Chondrocyte (in vitro differentiated cells): ENCODE measurements at regions not wholly inside any gene's neighbourhood (a gene's known extent, or its start where the extent isn't known, plus 50 kb on each side); places are given as distances from the start of the nearest gene placed in this dataset.

Source experiments
- DNase-seq: peaks from one replicate; pipeline ENCODE4 v3.0.0; 2021; ENCODE audit warnings: mixed read lengths, low spot score
- H3K27ac Mint-ChIP-seq: one replicate; pipeline ENCODE4 v1.8.0; 2021; ENCODE audit warnings: mild to moderate bottlenecking, moderate library complexity, mixed read lengths; ENCODE audit not compliant: unreplicated experiment
- H3K27me3 Mint-ChIP-seq: 2 replicates; pipeline ENCODE4 v1.8.0; 2021; ENCODE audit warnings: low read depth, mixed read lengths
- H3K36me3 Mint-ChIP-seq: 2 replicates; pipeline ENCODE4 v1.8.0; 2021; ENCODE audit warnings: low read depth, mixed read lengths
- H3K4me1 Mint-ChIP-seq: 2 replicates; pipeline ENCODE4 v1.8.0; 2021; ENCODE audit warnings: low read depth, mild to moderate bottlenecking, mixed read lengths
- H3K4me3 Mint-ChIP-seq: one replicate; pipeline ENCODE4 v1.8.0; 2021; ENCODE audit warnings: mild to moderate bottlenecking, moderate library complexity, mixed read lengths; ENCODE audit not compliant: unreplicated experiment
- H3K9me3 Mint-ChIP-seq: 2 replicates; pipeline ENCODE4 v1.8.0; 2021; ENCODE audit warnings: low read depth, mixed read lengths
- TF ChIP-seq, protein P1 (sequence below): fragments of 200-600 bp; sonication (generic); IDR thresholded peaks from 2 replicates; pipeline ENCODE4 v1.5.0; 2021; ENCODE audit warnings: antibody characterized with exemption, mild to moderate bottlenecking, moderate library complexity

DNA sequence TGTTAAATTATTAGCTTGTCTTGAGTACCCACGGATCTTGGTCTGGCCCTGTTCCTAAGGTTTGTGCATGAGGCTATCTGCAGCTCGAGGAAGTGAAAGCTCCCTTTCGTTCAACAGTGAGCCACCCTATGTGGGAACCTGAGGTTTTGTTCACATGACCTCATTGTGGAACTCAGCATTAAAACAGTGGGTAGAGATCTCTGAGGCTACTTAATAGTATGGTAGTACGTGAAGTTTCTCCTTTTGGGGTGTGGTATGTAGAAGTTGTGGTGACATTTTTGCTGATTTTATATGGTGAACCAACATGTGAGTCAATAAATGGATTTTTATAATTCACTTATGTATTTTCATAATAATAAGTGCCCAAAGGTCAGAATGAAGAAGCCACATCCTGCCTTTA lies 252.7 kb upstream of the FERD3L start:
- H3K9me3 Mint-ChIP-seq, result no peaks in the 10 kb centered on the region
- H3K27me3 Mint-ChIP-seq, result no peaks in the 10 kb centered on the region
- H3K4me1 Mint-ChIP-seq, result peaks cover 12% of the 10 kb centered on the region
- no peaks in the 10 kb centered on the region for H3K36me3 Mint-ChIP-seq
- no peak overlapping the region for H3K4me3 Mint-ChIP-seq
- H3K27ac Mint-ChIP-seq, result peak overlapping the region; percentile 62
- no peak for DNase-seq
- TF ChIP-seq, protein P1, sequence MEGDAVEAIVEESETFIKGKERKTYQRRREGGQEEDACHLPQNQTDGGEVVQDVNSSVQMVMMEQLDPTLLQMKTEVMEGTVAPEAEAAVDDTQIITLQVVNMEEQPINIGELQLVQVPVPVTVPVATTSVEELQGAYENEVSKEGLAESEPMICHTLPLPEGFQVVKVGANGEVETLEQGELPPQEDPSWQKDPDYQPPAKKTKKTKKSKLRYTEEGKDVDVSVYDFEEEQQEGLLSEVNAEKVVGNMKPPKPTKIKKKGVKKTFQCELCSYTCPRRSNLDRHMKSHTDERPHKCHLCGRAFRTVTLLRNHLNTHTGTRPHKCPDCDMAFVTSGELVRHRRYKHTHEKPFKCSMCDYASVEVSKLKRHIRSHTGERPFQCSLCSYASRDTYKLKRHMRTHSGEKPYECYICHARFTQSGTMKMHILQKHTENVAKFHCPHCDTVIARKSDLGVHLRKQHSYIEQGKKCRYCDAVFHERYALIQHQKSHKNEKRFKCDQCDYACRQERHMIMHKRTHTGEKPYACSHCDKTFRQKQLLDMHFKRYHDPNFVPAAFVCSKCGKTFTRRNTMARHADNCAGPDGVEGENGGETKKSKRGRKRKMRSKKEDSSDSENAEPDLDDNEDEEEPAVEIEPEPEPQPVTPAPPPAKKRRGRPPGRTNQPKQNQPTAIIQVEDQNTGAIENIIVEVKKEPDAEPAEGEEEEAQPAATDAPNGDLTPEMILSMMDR, result no peak

DNA sequence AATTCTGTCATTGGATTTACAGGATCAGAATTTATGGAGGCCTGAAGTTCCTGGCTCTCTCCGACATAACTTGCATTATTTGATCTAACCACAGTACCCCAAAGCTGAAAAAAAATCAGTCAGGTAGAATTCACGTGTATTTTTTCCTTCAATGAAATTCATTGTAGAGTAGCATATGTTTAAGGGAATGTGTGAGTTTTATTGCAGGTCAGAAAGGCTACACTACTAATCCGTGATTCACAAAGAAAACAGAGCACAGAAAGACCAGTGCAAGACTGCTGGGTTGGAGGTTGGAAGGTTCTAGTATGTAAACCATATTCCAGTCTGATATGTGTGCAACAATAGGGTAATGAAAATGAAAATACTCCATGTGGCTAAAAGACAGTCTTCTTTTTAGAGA lies 247.0 kb upstream of the FERD3L start:
- Mint-ChIP-seq H3K27ac (peak overlapping the region; percentile 9), H3K27me3 (no peaks in the 10 kb centered on the region), H3K4me3 (no peak overlapping the region), H3K4me1 (peaks cover 10% of the 10 kb centered on the region), H3K9me3 (no peaks in the 10 kb centered on the region), H3K36me3 (no peaks in the 10 kb centered on the region)
- no peak for DNase-seq
- TF ChIP-seq, protein P1, result no peak

DNA sequence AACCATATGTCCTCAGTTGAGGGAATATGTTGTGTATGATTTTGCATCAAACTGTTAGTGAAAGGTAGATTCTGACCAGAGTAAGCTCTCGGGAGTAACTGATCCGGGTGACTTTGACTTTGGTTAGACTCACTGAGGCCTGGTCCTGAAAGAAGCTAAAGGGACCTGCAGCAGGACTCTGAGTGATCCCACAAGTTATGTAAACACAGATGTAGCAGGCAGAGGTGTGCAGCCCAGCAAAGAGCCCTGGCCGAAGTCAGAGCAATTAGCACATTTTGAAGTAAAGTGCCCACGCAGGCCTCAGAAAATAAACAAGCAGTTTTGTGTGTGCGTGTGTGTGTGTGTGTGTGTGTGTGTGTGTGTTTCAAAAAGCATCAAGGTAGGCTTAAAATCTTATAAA lies 245.6 kb upstream of the FERD3L start:
- H3K4me1 Mint-ChIP-seq, result peaks cover 10% of the 10 kb centered on the region
- no peaks in the 10 kb centered on the region for H3K9me3 Mint-ChIP-seq
- no peak overlapping the region for H3K4me3 Mint-ChIP-seq
- no peak overlapping the region for H3K27ac Mint-ChIP-seq
- TF ChIP-seq, protein P1, result no peak
- no peak for DNase-seq
- H3K27me3 Mint-ChIP-seq, result no peaks in the 10 kb centered on the region
- no peaks in the 10 kb centered on the region for H3K36me3 Mint-ChIP-seq

DNA sequence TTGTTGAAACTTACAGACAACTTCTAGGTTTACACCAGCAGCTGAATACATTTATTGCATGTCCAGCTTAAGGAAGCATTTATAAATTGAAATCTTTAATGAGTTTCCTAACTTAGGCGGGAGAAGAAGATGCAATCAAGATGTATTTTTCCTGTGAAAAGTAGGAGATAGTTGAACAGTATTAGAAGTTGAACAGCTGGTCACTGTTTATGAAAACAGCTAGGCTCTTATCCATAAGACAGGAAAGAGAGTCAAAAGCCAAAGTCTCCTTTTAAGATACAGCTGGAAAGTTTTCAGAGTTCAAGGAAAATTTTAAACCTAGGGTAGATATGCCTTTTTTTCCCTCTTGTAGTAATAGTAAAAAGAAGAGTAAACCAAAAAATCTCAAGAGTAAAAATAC lies 236.1 kb upstream of the FERD3L start:
- H3K4me1 Mint-ChIP-seq, result peaks cover 24% of the 10 kb centered on the region
- H3K4me3 Mint-ChIP-seq, result no peak overlapping the region
- no peak for DNase-seq
- H3K36me3 Mint-ChIP-seq, result no peaks in the 10 kb centered on the region
- H3K27ac Mint-ChIP-seq, result no peak overlapping the region
- no peaks in the 10 kb centered on the region for H3K9me3 Mint-ChIP-seq
- no peaks in the 10 kb centered on the region for H3K27me3 Mint-ChIP-seq
- TF ChIP-seq, protein P1, result no peak

DNA sequence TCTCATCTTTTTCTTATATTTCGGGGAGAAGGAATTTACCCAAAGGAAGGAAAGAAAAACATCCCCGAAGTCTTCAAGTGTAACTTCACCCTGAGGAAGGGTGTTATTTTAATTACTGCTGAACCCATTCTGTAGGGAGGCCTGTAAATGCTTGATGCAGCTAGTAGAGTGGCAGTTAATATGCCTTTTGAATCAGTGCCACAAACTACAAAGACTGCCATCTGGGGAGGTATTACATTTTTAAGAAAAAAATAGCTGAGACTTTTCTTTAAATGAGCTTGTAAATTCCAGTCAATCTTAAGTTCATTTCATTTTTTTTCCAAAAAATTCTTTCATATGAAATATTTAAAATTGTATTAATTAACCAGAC lies 233.1 kb upstream of the FERD3L start:
- H3K36me3 Mint-ChIP-seq, result no peaks in the 10 kb centered on the region
- peak overlapping the region; percentile 75 for H3K27ac Mint-ChIP-seq
- H3K4me3 Mint-ChIP-seq, result peak overlapping the region; percentile 47
- TF ChIP-seq, protein P1, result peak; percentile 33
- H3K27me3 Mint-ChIP-seq, result no peaks in the 10 kb centered on the region
- H3K9me3 Mint-ChIP-seq, result peaks cover 3% of the 10 kb centered on the region
- DNase-seq, result no peak
- peaks cover 25% of the 10 kb centered on the region for H3K4me1 Mint-ChIP-seq
